HepG2 (cell line): ENCODE measurements at regions not wholly inside any gene's neighbourhood (a gene's known extent, or its start where the extent isn't known, plus 50 kb on each side); places are given as distances from the start of the nearest gene placed in this dataset.

Experiments used
- ATF7-NPFF ChIP-seq: sonication (generic); formaldehyde crosslinking; IDR thresholded peaks from 2 replicates; pipeline ENCODE4 v1.8.1; 2023; ENCODE audit warnings: mild to moderate bottlenecking, low read depth, missing genetic modification reagents, moderate library complexity
- HNF4G ChIP-seq, 2 experiments: sonication (generic) in 1 of 2; formaldehyde crosslinking in 1 of 2; IDR thresholded peaks; 2 replicates each; pipeline versions ENCODE4 v1.4.0 to v1.6.1; 2011 to 2020; ENCODE audit warnings: borderline replicate concordance in 2 of 2, low read depth in 2 of 2, mild to moderate bottlenecking in 2 of 2, low read length in 1 of 2, missing genetic modification reagents in 1 of 2, moderate library complexity in 1 of 2
- KDM6A ChIP-seq: IDR thresholded peaks from 2 replicates; pipeline ENCODE4 v1.6.1; 2016; ENCODE audit warnings: low read depth
- MTF2 ChIP-seq: sonication (generic); formaldehyde crosslinking; IDR thresholded peaks from 2 replicates; pipeline ENCODE4 v1.5.0; 2020; ENCODE audit warnings: missing genetic modification reagents, borderline replicate concordance
- RAD51 ChIP-seq: fragments of 450-650 bp; IDR thresholded peaks from 2 replicates; pipeline ENCODE4 v1.6.1; 2016; ENCODE audit warnings: borderline replicate concordance
- SP5 ChIP-seq: IDR thresholded peaks from 2 replicates; pipeline ENCODE4 v1.6.1; 2016; ENCODE audit warnings: low read depth, borderline replicate concordance
- ZBTB42 ChIP-seq: sonication (generic); formaldehyde crosslinking; IDR thresholded peaks from 2 replicates; pipeline ENCODE4 v1.5.0; 2020; ENCODE audit warnings: mild to moderate bottlenecking, missing genetic modification reagents
- ZNF616 ChIP-seq: sonication (generic); formaldehyde crosslinking; IDR thresholded peaks from 2 replicates; pipeline ENCODE4 v1.5.0; 2020; ENCODE audit warnings: low read depth, mild to moderate bottlenecking, missing genetic modification reagents
- ZNF839 ChIP-seq: sonication (generic); formaldehyde crosslinking; IDR thresholded peaks from 2 replicates; pipeline ENCODE4 v1.4.0; 2020; ENCODE audit warnings: missing genetic modification reagents, mild to moderate bottlenecking, borderline replicate concordance
- ZSCAN29 ChIP-seq: sonication (generic); formaldehyde crosslinking; conservative IDR thresholded peaks from 2 replicates; pipeline ENCODE4 v1.4.0; 2020; ENCODE audit warnings: mild to moderate bottlenecking, missing genetic modification reagents
- TF ChIP-seq, protein P1 (sequence below): sonication (generic); formaldehyde crosslinking; IDR thresholded peaks from 2 replicates; pipeline ENCODE4 v1.4.0; 2020; ENCODE audit warnings: missing genetic modification reagents
- TF ChIP-seq, protein P2 (sequence below): sonication (generic); formaldehyde crosslinking; IDR thresholded peaks from 2 replicates; pipeline ENCODE4 v1.4.0; 2020; ENCODE audit warnings: mild to moderate bottlenecking, missing genetic modification reagents
- TF ChIP-seq, protein P3 (sequence below): sonication (generic); formaldehyde crosslinking; IDR thresholded peaks from 2 replicates; pipeline ENCODE4 v1.4.0; 2020; ENCODE audit warnings: missing genetic modification reagents, borderline replicate concordance
- TF ChIP-seq, protein P4 (sequence below): IDR thresholded peaks from 2 replicates; pipeline ENCODE4 v1.6.1; 2016; ENCODE audit warnings: missing compliant biosample characterization, missing genetic modification reagents, borderline replicate concordance
- TF ChIP-seq, protein P5 (sequence below): sonication (generic); IDR thresholded peaks from 2 replicates; pipeline ENCODE4 v1.6.1; 2016; ENCODE audit warnings: low read depth, borderline replicate concordance
- TF ChIP-seq, protein P6 (sequence below): IDR thresholded peaks from 2 replicates; pipeline ENCODE4 v1.6.1; 2018; ENCODE audit warnings: missing genetic modification reagents

DNA sequence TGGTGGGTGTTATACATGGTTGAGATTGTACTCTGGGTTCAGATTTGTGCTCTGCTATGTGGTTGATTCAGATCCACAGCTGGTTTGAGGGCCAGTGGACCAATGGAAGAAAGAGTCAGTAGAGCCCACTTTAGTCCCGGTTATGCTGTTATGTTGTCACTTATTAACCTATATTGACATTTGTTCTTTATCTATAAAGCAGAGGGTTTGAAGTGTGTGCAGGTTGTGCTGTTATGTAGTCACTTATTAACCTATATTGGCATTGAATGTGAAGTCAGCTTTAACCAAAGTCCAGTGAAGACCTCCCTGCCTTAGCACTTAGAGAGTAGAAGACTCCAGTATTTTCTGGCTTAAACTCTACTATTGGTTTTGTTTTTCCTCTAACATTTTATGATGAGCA lies 307.3 kb upstream of the TSPY4 start (continued):
- 0 out of 2 replicates have a peak, but pooled peaks have one; percentile 33 for TF ChIP-seq ZSCAN29
- TF ChIP-seq, protein P1, sequence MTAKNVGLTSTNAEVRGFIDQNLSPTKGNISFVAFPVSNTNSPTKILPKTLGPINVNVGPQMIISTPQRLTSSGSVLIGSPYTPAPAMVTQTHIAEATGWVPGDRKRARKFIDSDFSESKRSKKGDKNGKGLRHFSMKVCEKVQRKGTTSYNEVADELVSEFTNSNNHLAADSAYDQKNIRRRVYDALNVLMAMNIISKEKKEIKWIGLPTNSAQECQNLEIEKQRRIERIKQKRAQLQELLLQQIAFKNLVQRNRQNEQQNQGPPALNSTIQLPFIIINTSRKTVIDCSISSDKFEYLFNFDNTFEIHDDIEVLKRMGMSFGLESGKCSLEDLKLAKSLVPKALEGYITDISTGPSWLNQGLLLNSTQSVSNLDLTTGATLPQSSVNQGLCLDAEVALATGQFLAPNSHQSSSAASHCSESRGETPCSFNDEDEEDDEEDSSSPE = no peak
- no peak for TF ChIP-seq RAD51
- TF ChIP-seq ZBTB42 (CRISPR knock-in tag) = no peak
- TF ChIP-seq, protein P2, sequence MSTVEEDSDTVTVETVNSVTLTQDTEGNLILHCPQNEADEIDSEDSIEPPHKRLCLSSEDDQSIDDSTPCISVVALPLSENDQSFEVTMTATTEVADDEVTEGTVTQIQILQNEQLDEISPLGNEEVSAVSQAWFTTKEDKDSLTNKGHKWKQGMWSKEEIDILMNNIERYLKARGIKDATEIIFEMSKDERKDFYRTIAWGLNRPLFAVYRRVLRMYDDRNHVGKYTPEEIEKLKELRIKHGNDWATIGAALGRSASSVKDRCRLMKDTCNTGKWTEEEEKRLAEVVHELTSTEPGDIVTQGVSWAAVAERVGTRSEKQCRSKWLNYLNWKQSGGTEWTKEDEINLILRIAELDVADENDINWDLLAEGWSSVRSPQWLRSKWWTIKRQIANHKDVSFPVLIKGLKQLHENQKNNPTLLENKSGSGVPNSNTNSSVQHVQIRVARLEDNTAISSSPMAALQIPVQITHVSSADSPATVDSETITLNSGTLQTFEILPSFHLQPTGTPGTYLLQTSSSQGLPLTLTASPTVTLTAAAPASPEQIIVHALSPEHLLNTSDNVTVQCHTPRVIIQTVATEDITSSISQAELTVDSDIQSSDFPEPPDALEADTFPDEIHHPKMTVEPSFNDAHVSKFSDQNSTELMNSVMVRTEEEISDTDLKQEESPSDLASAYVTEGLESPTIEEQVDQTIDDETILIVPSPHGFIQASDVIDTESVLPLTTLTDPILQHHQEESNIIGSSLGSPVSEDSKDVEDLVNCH (CRISPR knock-in tag) = no peak
- no peak for TF ChIP-seq SP5 (CRISPR knock-in tag)
- TF ChIP-seq HNF4G (IDR thresholded peaks at IDR 0.05; ENCODE audit: borderline replicate concordance, low read depth, low read length) = 0 out of 2 replicates have a peak, but pooled peaks have one; percentile 18
- no peak for TF ChIP-seq HNF4G (CRISPR knock-in tag; IDR thresholded peaks at IDR 0.05; ENCODE audit: borderline replicate concordance, low read depth)
- TF ChIP-seq, protein P3, sequence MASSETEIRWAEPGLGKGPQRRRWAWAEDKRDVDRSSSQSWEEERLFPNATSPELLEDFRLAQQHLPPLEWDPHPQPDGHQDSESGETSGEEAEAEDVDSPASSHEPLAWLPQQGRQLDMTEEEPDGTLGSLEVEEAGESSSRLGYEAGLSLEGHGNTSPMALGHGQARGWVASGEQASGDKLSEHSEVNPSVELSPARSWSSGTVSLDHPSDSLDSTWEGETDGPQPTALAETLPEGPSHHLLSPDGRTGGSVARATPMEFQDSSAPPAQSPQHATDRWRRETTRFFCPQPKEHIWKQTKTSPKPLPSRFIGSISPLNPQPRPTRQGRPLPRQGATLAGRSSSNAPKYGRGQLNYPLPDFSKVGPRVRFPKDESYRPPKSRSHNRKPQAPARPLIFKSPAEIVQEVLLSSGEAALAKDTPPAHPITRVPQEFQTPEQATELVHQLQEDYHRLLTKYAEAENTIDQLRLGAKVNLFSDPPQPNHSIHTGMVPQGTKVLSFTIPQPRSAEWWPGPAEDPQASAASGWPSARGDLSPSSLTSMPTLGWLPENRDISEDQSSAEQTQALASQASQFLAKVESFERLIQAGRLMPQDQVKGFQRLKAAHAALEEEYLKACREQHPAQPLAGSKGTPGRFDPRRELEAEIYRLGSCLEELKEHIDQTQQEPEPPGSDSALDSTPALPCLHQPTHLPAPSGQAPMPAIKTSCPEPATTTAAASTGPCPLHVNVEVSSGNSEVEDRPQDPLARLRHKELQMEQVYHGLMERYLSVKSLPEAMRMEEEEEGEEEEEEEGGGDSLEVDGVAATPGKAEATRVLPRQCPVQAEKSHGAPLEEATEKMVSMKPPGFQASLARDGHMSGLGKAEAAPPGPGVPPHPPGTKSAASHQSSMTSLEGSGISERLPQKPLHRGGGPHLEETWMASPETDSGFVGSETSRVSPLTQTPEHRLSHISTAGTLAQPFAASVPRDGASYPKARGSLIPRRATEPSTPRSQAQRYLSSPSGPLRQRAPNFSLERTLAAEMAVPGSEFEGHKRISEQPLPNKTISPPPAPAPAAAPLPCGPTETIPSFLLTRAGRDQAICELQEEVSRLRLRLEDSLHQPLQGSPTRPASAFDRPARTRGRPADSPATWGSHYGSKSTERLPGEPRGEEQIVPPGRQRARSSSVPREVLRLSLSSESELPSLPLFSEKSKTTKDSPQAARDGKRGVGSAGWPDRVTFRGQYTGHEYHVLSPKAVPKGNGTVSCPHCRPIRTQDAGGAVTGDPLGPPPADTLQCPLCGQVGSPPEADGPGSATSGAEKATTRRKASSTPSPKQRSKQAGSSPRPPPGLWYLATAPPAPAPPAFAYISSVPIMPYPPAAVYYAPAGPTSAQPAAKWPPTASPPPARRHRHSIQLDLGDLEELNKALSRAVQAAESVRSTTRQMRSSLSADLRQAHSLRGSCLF (CRISPR knock-in tag) = no peak
- no peak for TF ChIP-seq ATF7-NPFF (CRISPR knock-in tag)
- no peak for TF ChIP-seq ZNF839 (CRISPR knock-in tag)
- no peak for TF ChIP-seq KDM6A
- TF ChIP-seq, protein P4, sequence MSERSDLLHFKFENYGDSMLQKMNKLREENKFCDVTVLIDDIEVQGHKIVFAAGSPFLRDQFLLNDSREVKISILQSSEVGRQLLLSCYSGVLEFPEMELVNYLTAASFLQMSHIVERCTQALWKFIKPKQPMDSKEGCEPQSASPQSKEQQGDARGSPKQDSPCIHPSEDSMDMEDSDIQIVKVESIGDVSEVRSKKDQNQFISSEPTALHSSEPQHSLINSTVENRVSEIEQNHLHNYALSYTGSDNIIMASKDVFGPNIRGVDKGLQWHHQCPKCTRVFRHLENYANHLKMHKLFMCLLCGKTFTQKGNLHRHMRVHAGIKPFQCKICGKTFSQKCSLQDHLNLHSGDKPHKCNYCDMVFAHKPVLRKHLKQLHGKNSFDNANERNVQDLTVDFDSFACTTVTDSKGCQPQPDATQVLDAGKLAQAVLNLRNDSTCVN (CRISPR knock-in tag) = no peak
- no peak for TF ChIP-seq MTF2 (CRISPR knock-in tag)
- TF ChIP-seq, protein P5, sequence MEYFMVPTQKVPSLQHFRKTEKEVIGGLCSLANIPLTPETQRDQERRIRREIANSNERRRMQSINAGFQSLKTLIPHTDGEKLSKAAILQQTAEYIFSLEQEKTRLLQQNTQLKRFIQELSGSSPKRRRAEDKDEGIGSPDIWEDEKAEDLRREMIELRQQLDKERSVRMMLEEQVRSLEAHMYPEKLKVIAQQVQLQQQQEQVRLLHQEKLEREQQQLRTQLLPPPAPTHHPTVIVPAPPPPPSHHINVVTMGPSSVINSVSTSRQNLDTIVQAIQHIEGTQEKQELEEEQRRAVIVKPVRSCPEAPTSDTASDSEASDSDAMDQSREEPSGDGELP = no peak
- TF ChIP-seq, protein P6, sequence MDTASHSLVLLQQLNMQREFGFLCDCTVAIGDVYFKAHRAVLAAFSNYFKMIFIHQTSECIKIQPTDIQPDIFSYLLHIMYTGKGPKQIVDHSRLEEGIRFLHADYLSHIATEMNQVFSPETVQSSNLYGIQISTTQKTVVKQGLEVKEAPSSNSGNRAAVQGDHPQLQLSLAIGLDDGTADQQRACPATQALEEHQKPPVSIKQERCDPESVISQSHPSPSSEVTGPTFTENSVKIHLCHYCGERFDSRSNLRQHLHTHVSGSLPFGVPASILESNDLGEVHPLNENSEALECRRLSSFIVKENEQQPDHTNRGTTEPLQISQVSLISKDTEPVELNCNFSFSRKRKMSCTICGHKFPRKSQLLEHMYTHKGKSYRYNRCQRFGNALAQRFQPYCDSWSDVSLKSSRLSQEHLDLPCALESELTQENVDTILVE (CRISPR knock-in tag) = no peak
- no peak for TF ChIP-seq ZNF616 (CRISPR knock-in tag)
